GM18499 (cell line): ENCODE measurements at regions not wholly inside any gene's neighbourhood (a gene's known extent, or its start where the extent isn't known, plus 50 kb on each side); places are given as distances from the start of the nearest gene placed in this dataset.

ENCODE experiments used
- ATAC-seq: cut with Tn5 transposase; IDR thresholded peaks from one replicate; pipeline ENCODE4 v1.9.1; 2021; ENCODE audit warnings: moderate number of reproducible peaks; ENCODE audit not compliant: insufficient read depth, unreplicated experiment

DNA sequence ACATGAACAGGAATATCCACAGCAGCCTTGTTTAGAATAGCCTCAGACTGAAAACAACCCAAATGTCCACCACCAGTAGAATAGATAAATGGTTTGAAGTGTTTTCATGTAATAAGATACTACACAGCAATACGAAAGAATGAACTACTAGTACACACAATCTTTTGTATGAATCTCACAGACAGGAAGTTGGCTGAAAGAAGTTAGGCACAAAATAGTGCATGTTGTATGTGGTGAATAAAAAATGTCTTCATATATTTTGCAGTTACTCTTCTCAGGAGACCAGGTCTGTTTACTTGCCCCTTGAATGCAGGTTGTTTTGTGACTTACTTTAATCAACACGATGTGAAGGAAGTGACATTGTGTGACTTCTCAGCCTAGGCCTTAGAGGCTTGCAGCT lies 75.9 kb upstream of the LEF1 start:
- no peak for ATAC-seq

GRCh38 chr4:108240366-108240765 lies 71.6 kb upstream of the LEF1 start:
- no peak for ATAC-seq

DNA sequence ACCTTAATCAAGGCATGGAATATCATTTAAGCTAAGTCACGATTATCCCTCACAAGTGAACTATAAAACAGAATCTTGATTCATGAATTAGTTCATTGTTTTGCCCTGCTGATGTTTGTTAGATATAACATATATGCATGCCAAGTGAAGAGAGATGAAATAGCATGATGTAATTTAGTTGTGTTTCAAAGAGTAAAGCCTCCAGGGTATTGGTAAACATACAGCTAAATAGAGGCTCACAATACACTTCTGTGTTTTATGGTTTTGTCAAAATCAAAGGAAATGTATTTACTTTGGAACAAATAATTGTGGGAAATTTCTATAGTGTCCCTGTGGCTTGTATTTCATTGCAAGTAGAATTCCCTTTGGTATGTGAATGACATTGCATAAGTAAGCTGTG lies 69.0 kb upstream of the LEF1 start:
- no peak for ATAC-seq

DNA sequence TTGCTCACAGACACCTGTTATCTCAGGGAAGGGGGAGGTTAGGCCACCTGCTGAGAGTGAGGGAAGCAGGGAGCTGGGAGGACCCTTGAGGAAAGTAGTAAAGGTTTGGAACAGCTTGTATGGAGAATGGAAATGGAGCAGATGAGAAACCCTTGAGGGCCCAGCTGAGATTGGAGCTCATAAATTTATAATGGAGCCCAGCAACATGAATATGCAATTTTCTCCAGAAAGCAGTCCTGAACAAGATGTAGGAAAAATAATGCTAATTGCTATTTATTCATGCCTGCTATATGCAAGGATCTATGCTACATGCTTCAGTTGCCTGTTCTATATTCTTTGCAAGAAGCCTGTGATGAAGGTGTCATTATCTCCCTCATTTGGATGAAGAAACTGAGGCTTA lies 67.5 kb upstream of the LEF1 start:
- no peak for ATAC-seq

DNA sequence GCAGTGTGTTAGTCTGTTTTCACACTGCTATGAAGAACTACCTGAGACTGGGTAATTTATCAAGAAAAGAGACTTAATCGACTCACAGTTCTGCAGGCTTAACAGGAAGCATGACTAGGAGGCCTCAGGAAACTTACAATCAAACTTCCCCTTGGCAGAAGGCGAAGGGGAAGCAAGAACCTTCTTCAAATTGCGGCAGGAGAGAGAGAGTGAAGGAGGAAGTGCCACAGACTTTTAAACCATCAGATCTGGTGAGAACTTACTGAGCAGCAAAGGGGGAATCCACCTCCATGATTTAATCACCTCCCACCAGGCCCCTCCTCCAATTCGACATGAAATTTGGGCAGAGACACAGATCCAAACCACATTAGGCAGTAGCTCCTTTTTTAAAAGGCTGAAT lies 59.2 kb upstream of the LEF1 start:
- no peak for ATAC-seq

- ATAC-seq: no peak
Observed at GRCh38 chr4:108224611-108225053, 55.9 kb upstream of the LEF1 start.

- ATAC-seq: no peak
Observed at GRCh38 chr4:108223313-108223712, 54.6 kb upstream of the LEF1 start.

GRCh38 chr4:108219998-108220397 lies 51.3 kb upstream of the LEF1 start:
- ATAC-seq: no peak
